GM15510 (cell line): ENCODE measurements at regions not wholly inside any gene's neighbourhood (a gene's known extent, or its start where the extent isn't known, plus 50 kb on each side); places are given as distances from the start of the nearest gene placed in this dataset.

ENCODE experiments used
- POLR2A ChIP-seq: IDR thresholded peaks from 3 replicates; pipeline ENCODE4 v1.6.1; 2011; ENCODE audit warnings: borderline replicate concordance; ENCODE audit not compliant: insufficient read length; ENCODE audit errors: extremely low read depth

GRCh38 chrX:45696736-45697135 lies 496.1 kb upstream of the DIPK2B start:
- TF ChIP-seq POLR2A = no peak

- TF ChIP-seq POLR2A = no peak
Observed at GRCh38 chrX:45689971-45690370, 489.3 kb upstream of the DIPK2B start.

GRCh38 chrX:45683914-45684313 lies 483.2 kb upstream of the DIPK2B start:
- no peak for TF ChIP-seq POLR2A

DNA sequence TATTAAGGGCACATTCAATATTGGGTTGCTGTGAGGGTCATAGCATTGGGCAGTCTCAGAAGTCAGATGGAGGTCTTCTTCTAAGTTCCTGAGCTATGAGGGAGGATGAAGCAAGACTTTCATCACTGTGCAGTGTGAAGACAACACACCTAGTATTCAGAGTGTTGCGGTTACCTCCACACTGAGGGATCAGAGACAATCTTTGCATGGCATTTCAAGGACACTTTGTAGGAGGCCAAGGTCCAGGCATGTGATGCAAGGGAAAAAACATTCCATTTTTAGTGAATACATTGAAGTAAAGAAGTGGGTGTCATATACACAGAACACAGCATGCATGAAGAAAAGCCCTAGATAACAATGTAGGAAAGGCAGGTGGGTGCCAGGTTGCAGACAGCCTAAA lies 481.2 kb upstream of the DIPK2B start:
- no peak for TF ChIP-seq POLR2A

DNA sequence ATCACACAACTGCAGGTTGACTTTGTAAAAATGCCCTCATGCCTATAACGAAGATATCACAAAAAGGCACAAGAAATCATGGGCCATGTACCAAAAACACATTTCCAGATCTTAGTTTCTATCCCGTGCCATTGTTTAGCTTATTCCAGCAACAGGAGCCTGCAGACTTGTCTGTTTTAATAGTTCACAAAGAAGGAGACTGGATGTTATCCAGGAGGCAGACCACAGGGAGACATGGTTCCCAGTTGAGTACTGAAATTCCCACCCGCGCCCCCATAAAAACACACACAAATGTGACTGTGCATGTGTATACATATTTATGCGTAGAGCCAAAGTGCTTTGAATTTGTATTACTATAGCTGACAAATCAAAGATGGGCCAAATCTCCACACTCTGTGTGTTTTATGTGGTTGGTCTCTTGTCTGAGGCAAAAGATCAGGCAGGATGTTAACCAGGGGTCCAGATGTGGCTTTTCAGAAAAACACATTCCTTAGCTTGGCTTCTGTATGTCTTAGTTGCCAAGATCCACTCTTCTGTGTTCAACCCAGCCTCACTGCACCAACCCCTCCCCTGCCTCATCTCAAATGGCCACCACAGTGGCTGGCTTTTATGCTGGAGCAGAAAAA lies 469.2 kb upstream of the DIPK2B start:
- TF ChIP-seq POLR2A = no peak

DNA sequence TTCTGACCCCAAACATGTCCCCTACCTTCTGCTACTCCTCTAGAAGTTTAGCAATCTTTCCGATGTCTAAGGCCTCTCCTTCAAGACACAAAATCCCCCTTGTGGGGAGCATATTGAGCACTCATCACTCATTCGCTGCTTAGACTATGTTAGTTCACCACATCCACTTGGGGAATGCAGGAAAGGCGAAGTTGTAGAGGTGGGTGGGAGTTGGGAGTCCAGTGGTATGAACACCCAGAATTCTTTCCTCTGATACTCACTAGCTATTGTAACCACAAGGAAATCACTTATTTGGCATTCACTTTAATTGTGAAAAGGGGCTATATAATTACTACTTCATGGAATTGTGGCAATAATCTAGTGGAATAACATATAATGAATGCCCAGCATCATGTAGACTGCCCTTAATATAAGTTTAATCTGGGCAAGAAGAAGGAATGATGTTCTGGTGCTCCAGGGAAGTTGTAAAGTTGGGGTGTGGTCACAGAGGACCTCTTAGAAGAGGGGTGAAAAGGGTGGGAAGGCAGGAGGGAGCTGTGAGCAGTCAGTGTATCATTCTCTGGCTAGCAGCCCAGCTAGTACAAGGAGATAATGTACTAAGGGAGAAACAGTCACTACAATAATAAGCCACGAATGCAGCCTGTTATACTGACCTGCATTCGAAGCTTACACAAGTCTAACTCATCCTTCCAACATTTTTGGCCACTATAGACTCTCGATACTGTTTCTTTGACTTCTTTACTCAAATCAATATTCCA lies 468.2 kb upstream of the DIPK2B start:
- no peak for TF ChIP-seq POLR2A

DNA sequence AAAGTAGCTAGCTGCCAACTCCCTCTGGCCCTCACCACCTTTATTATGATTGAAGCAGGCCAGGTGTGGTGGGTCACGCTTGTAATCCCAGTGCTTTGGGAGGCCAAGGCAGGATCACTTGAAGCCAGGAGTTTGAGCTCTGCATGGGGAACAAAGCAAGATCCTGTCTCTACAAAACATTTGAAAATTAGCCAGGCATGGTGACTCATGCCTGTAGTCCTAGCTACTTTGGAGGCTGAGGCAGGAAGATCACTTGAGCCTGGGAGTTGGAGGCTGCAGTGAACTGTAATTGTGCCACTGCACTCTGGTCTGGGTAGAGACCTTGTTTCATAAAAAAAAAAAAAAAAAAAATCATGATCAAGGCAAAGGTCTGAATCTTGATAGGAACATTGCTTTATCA lies 467.0 kb upstream of the DIPK2B start:
- no peak for TF ChIP-seq POLR2A

- TF ChIP-seq POLR2A = no peak
Observed at GRCh38 chrX:45664727-45665290, 464.1 kb upstream of the DIPK2B start.

DNA sequence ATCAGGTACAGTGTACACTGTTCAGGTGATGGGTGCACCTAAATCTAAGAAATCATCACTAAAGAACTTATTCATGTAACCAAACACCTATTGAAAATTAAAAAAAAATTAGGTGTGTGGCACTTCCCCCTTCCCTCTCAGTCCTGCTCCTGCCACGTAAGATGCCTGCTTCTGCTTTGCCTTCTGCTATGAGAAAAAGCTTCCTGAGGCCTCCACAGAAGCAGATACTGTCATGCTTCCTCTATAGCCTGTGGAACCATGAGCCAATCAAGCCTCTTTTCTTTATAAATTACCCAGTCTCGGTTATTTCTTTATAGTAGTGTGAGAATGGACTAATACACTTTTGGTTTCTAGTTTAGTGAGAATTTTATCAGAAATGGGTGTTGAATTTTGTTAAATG lies 459.8 kb upstream of the DIPK2B start:
- no peak for TF ChIP-seq POLR2A

DNA sequence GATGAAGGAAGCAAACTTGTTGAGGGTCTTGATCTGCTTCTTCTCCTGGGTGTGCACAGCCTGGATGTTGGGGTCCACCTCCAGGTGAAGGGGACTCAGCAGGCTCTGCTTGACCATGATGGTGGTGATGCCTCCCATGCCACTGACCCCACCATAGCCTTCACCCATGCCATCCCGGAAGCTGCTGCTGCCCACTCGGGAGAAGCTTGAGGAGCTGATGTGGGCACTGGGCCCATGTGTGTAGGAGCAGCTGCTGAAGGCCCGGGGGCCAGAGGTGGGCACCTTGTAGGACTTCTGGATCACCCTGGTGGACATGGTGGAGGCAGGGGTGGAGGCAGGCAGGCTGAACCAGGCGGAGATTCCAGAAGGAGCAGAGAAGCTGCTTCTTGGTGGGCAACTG lies 432.7 kb upstream of the DIPK2B start:
- TF ChIP-seq POLR2A = no peak

GRCh38 chrX:45632506-45632905 lies 431.8 kb upstream of the DIPK2B start:
- TF ChIP-seq POLR2A = no peak

GRCh38 chrX:45630078-45630477 lies 429.4 kb upstream of the DIPK2B start:
- TF ChIP-seq POLR2A = no peak

- TF ChIP-seq POLR2A = no peak
Observed at GRCh38 chrX:45628041-45628440, 427.4 kb upstream of the DIPK2B start.

DNA sequence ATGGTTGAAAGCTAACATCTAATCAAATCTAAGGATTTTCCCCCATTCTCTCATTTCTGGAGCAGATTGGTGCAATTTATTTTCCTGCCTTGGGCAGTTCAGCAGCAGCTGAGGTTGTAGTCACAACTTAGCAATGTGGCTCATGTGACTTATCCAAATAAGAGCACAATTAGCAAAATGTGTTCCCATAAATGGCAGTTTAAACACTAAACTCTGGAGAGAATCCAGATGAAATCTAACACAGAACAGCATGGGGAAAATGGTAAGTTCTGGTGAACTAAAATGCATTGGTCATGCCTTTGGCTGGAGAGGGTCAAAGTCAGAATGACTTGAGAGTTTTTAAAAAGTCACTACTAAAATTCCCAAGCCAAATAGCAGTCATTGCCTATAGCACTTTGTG lies 422.6 kb upstream of the DIPK2B start:
- TF ChIP-seq POLR2A = no peak

DNA sequence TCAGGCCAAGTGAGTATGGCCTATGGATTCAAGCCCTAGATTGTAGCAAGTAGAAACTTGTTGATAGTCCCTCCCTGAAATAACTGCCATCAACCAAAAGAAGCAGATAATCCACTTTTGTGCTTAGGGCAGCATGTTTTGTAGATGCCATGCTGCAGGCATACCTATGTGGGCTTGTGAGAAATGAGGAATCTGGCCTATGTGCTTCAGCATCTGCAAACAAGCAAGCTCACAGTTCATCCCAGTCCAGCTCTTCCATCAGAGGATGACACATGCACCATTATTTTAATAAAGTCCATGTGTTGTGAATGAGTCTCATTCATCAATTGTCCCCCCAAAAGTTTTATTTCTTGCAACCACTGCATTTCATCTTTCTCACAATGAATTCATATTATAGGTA lies 421.9 kb upstream of the DIPK2B start:
- TF ChIP-seq POLR2A = no peak

GRCh38 chrX:45622042-45622423 lies 421.4 kb upstream of the DIPK2B start:
- no peak for TF ChIP-seq POLR2A

GRCh38 chrX:45621376-45622041 lies 420.8 kb upstream of the DIPK2B start:
- no peak for TF ChIP-seq POLR2A

- no peak for TF ChIP-seq POLR2A
Observed at GRCh38 chrX:45619290-45619689, 418.6 kb upstream of the DIPK2B start.
